GM11168 (cell line): ENCODE measurements at regions not wholly inside any gene's neighbourhood (a gene's known extent, or its start where the extent isn't known, plus 50 kb on each side); places are given as distances from the start of the nearest gene placed in this dataset.

ENCODE experiments used
- in situ Hi-C: fragments of 300-500 bp; cut with MboI; formaldehyde crosslinking; loops from one replicate; pipeline ENCODE4 v1.12.0; 2022; ENCODE audit warnings: low sequenced_read_pairs; ENCODE audit not compliant: unreplicated experiment

GRCh38 chr9:18129809-18130334 is 344.1 kb upstream of the ADAMTSL1 start:
- in situ Hi-C loops: no loop called here

GRCh38 chr9:18136354-18136994 is 337.5 kb upstream of the ADAMTSL1 start:
- in situ Hi-C loops: no loop called here

GRCh38 chr9:18137815-18138214 is 336.1 kb upstream of the ADAMTSL1 start:
- in situ Hi-C loops: no loop called here

GRCh38 chr9:18138656-18139055 is 335.3 kb upstream of the ADAMTSL1 start:
- in situ Hi-C loops: no loop called here

GRCh38 chr9:18141681-18142080 is 332.3 kb upstream of the ADAMTSL1 start:
- in situ Hi-C loops: no loop called here

- in situ Hi-C loops: no loop called here
Measured at GRCh38 chr9:18143073-18143745, 330.7 kb upstream of the ADAMTSL1 start.

- in situ Hi-C loops: no loop called here
Measured at GRCh38 chr9:18146329-18146728, 327.6 kb upstream of the ADAMTSL1 start.

GRCh38 chr9:18149471-18150011 is 324.4 kb upstream of the ADAMTSL1 start:
- in situ Hi-C loops: no loop called here

GRCh38 chr9:18154661-18155060 is 319.3 kb upstream of the ADAMTSL1 start:
- in situ Hi-C loops: no loop called here

GRCh38 chr9:18159254-18159653 is 314.7 kb upstream of the ADAMTSL1 start:
- in situ Hi-C loops: no loop called here

- in situ Hi-C loops: no loop called here
Measured at GRCh38 chr9:18163146-18163545, 310.8 kb upstream of the ADAMTSL1 start.

GRCh38 chr9:18167733-18168132 is 306.2 kb upstream of the ADAMTSL1 start:
- in situ Hi-C loops: no loop called here

GRCh38 chr9:18173923-18174322 is 300.0 kb upstream of the ADAMTSL1 start:
- in situ Hi-C loops: no loop called here

GRCh38 chr9:18182636-18183035 is 291.3 kb upstream of the ADAMTSL1 start:
- in situ Hi-C loops: no loop called here

GRCh38 chr9:18183974-18184373 is 290.0 kb upstream of the ADAMTSL1 start:
- in situ Hi-C loops: no loop called here

- in situ Hi-C loops: no loop called here
Measured at GRCh38 chr9:18184401-18184800, 289.6 kb upstream of the ADAMTSL1 start.

- in situ Hi-C loops: no loop called here
Measured at GRCh38 chr9:18185196-18185595, 288.8 kb upstream of the ADAMTSL1 start.

GRCh38 chr9:18188971-18189370 is 285.0 kb upstream of the ADAMTSL1 start:
- in situ Hi-C loops: no loop called here

- in situ Hi-C loops: no loop called here
Measured at GRCh38 chr9:18189871-18190670, 283.9 kb upstream of the ADAMTSL1 start.

GRCh38 chr9:18190671-18191374 is 283.1 kb upstream of the ADAMTSL1 start:
- in situ Hi-C loops: no loop called here
